ENCODE measurements at regions not wholly inside any gene's neighbourhood (a gene's known extent, or its start where the extent isn't known, plus 50 kb on each side); places are given as distances from the start of the nearest gene placed in this dataset.

- H3K4me3 Mint-ChIP-seq: no peak overlapping the region
- H3K9me3 Mint-ChIP-seq (ENCODE audit: insufficient read depth): no peaks in the 10 kb centered on the region
- no peak overlapping the region for H3K27ac Mint-ChIP-seq
- ATAC-seq (ENCODE audit: low read depth) (no peak), DNase-seq (no peak)
- H3K27me3 Mint-ChIP-seq: peaks cover 70% of the 10 kb centered on the region
- Histone ChIP-seq H3K4me2 (replicated peaks; ENCODE audit: low read depth, low read length, poor library complexity, severe bottlenecking) (no peak overlapping the region), H3K27me3 (replicated peaks in 1 of 4; ENCODE audit: control extremely low read depth in 1 of 4, control insufficient read depth in 3 of 4, insufficient read depth in 4 of 4, low read length in 3 of 4) (peaks cover 0 to 51% (median 24%) of the 10 kb centered on the region in 4 experiments), H3K4me3 (ENCODE audit: control extremely low read depth in 1 of 5, extremely low read depth in 1 of 5, insufficient read depth in 1 of 5, low read depth in 2 of 5, low read length in 4 of 5) (no peak overlapping the region), H3K79me2 (ENCODE audit: control insufficient read depth, insufficient read depth, low read length) (no peaks in the 10 kb centered on the region), H3K9ac (ENCODE audit: low read length) (no peak overlapping the region), H4K20me1 (ENCODE audit: control insufficient read depth, insufficient read depth, low read length, poor library complexity, severe bottlenecking) (no peaks in the 10 kb centered on the region), H3K27ac (ENCODE audit: low read length in 2 of 2) (no peak overlapping the region), H2AFZ (ENCODE audit: insufficient read depth, low read depth, low read length, poor library complexity, severe bottlenecking) (no peak overlapping the region), H3K9me3 (ENCODE audit: control extremely low read depth in 1 of 3, control insufficient read depth in 2 of 3, insufficient read depth in 1 of 3, low read length in 2 of 3) (peaks cover 0 to 5% (median 0%) of the 10 kb centered on the region in 3 donors), H3K4me1 (ENCODE audit: control insufficient read depth in 2 of 2, insufficient read depth in 2 of 2, low read length in 2 of 2) (peaks cover 6 to 16% of the 10 kb centered on the region in 2 donors), H3K36me3 (replicated peaks in 1 of 2; ENCODE audit: control extremely low read depth in 1 of 2, control insufficient read depth in 1 of 2, extremely low read depth in 1 of 2, insufficient read depth in 2 of 2, low read length in 1 of 2) (no peaks in the 10 kb centered on the region)
- ChIA-PET POLR2A (no interaction called here), CTCF (no interaction called here)
- TF ChIP-seq, protein P1, sequence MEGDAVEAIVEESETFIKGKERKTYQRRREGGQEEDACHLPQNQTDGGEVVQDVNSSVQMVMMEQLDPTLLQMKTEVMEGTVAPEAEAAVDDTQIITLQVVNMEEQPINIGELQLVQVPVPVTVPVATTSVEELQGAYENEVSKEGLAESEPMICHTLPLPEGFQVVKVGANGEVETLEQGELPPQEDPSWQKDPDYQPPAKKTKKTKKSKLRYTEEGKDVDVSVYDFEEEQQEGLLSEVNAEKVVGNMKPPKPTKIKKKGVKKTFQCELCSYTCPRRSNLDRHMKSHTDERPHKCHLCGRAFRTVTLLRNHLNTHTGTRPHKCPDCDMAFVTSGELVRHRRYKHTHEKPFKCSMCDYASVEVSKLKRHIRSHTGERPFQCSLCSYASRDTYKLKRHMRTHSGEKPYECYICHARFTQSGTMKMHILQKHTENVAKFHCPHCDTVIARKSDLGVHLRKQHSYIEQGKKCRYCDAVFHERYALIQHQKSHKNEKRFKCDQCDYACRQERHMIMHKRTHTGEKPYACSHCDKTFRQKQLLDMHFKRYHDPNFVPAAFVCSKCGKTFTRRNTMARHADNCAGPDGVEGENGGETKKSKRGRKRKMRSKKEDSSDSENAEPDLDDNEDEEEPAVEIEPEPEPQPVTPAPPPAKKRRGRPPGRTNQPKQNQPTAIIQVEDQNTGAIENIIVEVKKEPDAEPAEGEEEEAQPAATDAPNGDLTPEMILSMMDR (IDR thresholded peaks at IDR 0.05): no peak
- peaks cover 6% of the 10 kb centered on the region for H3K4me1 Mint-ChIP-seq
- WGBS (ENCODE audit: insufficient coverage): no CpG with 5 or more reads among the region's 1 CpG
- intact Hi-C loops (cut with micrococcal nuclease): no loop called here
Observed at GRCh38 chr11:19342036-19342435, 101.3 kb upstream of the E2F8 start.

- Histone ChIP-seq H3K9me3 (ENCODE audit: control extremely low read depth in 1 of 3, control insufficient read depth in 2 of 3, insufficient read depth in 1 of 3, low read length in 2 of 3) (no peaks in the 10 kb centered on the region), H3K4me1 (ENCODE audit: control insufficient read depth in 2 of 2, insufficient read depth in 2 of 2, low read length in 2 of 2) (no peaks in the 10 kb centered on the region), H4K20me1 (ENCODE audit: control insufficient read depth, insufficient read depth, low read length, poor library complexity, severe bottlenecking) (no peaks in the 10 kb centered on the region), H3K36me3 (replicated peaks in 1 of 2; ENCODE audit: control extremely low read depth in 1 of 2, control insufficient read depth in 1 of 2, extremely low read depth in 1 of 2, insufficient read depth in 2 of 2, low read length in 1 of 2) (no peaks in the 10 kb centered on the region), H3K4me3 (ENCODE audit: control extremely low read depth in 1 of 5, extremely low read depth in 1 of 5, insufficient read depth in 1 of 5, low read depth in 2 of 5, low read length in 4 of 5) (no peak overlapping the region), H3K27ac (ENCODE audit: low read length in 2 of 2) (no peak overlapping the region), H3K27me3 (replicated peaks in 1 of 4; ENCODE audit: control extremely low read depth in 1 of 4, control insufficient read depth in 3 of 4, insufficient read depth in 4 of 4, low read length in 3 of 4) (peaks cover 0 to 17% (median 12%) of the 10 kb centered on the region in 4 experiments), H2AFZ (ENCODE audit: insufficient read depth, low read depth, low read length, poor library complexity, severe bottlenecking) (no peak overlapping the region), H3K4me2 (replicated peaks; ENCODE audit: low read depth, low read length, poor library complexity, severe bottlenecking) (no peak overlapping the region), H3K79me2 (ENCODE audit: control insufficient read depth, insufficient read depth, low read length) (no peaks in the 10 kb centered on the region), H3K9ac (ENCODE audit: low read length) (no peak overlapping the region)
- peaks cover 66% of the 10 kb centered on the region for H3K27me3 Mint-ChIP-seq
- DNase-seq (no peak), ATAC-seq (ENCODE audit: low read depth) (no peak)
- WGBS (ENCODE audit: insufficient coverage): 73% methylated on average over 2 of the region's 3 CpGs
- CTCF ChIA-PET: no interaction called here
- no peak for TF ChIP-seq EZH2 (IDR thresholded peaks at IDR 0.05; ENCODE audit: borderline replicate concordance, insufficient read depth, low read depth, low read length, poor library complexity, severe bottlenecking)
- TF ChIP-seq, protein P1 (IDR thresholded peaks at IDR 0.05): no peak
- no peaks in the 10 kb centered on the region for H3K4me1 Mint-ChIP-seq
- intact Hi-C loops (cut with micrococcal nuclease): no loop called here
- no peak overlapping the region for H3K4me3 Mint-ChIP-seq
- POLR2A ChIA-PET: no interaction called here
- H3K9me3 Mint-ChIP-seq (ENCODE audit: insufficient read depth): no peaks in the 10 kb centered on the region
- H3K27ac Mint-ChIP-seq: no peak overlapping the region
Observed at GRCh38 chr11:19338375-19338774, 97.6 kb upstream of the E2F8 start.

All from B cell (primary cell).